HG03066 (cell line): ENCODE measurements at regions not wholly inside any gene's neighbourhood (a gene's known extent, or its start where the extent isn't known, plus 50 kb on each side); places are given as distances from the start of the nearest gene placed in this dataset.

ENCODE experiments used
- ATAC-seq: cut with Tn5 transposase; IDR thresholded peaks from one replicate; pipeline ENCODE4 v1.9.1; 2021; ENCODE audit warnings: low read depth; ENCODE audit not compliant: unreplicated experiment

DNA sequence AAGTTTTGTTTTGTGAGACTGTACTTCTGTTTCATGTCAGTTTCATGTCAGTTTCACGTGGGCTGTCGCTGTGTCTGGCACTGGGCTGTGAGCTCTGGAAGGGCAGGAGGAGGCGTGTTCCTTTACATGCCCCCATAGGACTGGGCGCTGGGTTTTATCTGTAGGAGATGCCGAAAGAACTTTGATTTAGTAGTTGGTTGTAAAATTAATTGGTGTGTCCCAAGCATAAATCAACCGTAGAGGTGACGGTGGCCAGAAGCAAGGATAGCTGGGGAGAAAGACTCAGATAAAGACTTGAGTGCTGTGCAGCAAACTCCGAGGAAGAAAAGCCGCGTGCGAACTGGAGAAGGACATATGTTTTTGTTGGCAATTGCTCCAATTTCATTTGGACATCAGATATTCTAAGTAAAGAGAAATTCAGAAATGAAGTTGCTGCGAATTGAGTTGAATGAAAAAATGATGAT lies 182.5 kb downstream of the VRK1 start:
- ATAC-seq: no peak

GRCh38 chr14:96980835-96981234 lies 183.7 kb downstream of the VRK1 start:
- ATAC-seq: no peak

DNA sequence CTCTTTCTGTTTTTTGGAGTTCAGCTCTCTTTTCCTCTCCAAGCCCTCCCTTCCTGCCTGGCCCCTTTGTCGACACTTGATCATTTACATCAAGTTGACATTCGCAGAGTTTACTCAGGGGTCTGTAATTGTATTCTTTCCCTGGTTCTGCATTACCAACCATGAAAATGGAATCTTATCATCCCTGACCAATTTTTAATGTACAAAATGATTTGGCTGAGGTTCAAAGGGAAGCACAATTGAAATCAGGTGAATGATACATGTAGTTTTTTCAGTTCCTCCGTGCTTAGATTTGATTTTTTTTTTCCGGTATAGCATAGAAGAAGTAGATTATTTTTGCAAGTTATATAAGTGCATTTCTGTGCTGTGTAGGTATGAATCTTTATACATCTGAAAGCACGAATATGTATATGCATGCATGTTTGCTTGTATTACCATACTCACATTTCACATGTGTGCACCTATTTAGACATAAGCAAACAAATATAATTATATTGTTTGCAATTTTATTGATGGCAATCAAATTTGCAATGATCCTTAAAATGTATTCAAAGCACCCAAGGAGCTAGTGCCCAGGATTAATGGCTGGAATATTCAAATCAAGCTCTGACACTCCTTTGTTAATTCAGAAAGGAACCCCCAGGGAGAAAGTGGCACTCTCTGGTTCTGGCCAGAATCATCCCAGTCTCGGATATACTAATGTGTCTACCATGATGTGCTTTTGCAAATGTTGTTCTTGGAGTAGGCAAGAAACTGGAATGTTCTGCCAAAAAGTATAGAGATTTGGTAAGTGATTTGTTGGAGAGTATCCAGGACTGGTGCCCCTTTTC lies 189.3 kb downstream of the VRK1 start:
- ATAC-seq: no peak

DNA sequence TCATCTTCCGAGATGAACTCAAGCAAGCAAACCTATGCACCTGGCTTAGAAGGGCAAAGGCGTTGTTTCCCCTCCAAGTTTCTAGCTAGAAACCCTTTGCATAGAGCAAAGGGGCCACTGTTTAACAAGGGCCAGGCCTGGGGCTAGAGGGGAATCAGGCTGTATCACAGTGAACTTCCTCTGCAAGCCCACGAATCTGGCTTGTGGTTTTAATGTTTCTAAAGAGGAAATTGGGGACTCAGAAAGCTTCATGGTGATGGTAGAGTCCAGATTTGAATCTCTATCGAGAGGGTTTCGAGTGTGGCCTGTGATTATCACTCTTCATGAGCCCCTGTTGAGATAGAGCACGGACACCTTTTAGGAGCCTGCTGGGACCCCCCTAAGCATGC lies 189.9 kb downstream of the VRK1 start:
- no peak for ATAC-seq

DNA sequence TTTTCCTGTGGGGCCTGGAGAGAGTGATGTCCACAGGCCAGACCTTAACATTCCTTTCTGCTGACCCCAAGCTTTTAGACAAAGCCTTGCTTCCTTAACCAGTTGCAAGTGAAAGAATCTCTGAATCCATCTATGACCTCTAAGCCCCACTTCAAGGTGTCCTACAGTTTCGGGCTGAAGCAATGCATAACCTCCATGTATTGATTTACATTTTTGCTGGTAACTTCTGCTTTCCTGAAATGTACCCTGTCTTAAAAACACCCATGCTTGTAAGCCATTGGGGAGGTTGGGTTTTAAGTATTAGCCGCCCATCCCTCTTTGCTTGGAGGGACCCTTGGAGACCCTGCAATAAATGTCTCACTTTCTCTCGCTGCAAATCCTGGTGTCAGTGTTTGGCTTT lies 190.6 kb downstream of the VRK1 start:
- no peak for ATAC-seq

DNA sequence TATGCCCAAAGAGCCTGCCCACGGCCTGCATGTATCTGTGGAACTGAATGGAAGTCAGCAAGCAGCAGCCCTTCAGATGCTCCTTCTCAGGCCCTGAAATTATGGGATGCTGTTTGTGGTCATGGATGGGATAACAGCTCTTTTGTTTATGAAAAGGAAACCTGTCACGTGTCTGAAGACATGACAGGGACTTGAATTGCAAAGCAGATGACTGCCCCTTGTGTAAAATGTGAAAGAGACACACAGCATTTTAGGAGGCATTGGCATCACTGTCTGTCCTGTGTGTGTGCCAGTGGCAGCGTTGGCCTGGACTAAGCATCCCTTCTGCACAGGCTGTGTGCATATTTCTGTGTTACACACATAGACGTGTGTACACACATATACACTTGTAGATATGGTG lies 192.1 kb downstream of the VRK1 start:
- ATAC-seq: no peak

GRCh38 chr14:96991226-96991625 lies 194.0 kb downstream of the VRK1 start:
- no peak for ATAC-seq

- ATAC-seq: no peak
These were observed 197.8 kb downstream of the VRK1 start for GRCh38 chr14:96994999-96995398.

- ATAC-seq: no peak
These were observed 200.1 kb downstream of the VRK1 start for GRCh38 chr14:96997269-96997668.

DNA sequence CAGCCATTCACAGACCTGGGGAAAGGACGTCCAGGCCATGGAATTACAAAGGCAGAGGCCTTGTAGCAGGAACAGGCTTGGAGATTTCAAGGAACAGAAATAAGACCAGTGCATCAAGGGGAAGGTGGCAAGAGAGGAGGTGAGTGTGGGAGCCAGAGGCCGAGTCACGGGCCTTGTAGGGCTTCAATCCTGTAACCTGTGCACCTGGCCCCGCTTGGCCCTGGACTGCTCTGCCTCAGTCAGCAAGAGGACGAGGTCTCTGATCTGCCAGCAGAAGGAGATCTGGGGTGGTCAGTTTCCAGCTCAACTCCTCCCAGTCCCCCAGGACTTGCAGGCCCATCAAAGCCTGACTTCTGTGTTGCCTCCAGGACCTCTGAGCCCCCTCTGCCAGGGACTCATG lies 200.8 kb downstream of the VRK1 start:
- ATAC-seq: no peak

DNA sequence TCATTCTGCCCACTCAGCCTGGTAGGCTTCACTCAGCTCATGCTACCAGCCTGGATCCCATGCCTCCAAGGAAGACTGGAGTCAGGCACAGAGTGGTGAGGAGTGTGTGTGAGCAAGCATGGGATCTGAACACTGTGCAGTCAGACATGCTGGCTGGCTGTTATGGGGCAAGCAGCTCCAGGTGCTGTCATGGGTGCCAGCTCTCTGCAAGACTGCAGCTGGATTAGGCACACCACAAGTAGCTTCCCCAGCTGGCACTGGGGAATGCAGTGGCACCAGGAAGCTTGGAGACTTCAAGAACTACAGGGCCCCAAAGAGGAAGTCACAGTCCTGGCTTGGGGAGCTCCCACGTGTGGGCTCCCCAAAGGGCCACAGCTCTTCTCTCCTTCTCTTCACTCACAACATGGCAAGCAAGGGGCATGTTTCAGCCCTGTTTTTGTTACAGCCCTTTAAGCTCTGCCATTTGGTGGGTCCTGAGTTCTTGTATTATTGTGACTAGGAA lies 202.5 kb downstream of the VRK1 start:
- ATAC-seq: no peak

GRCh38 chr14:97002454-97002853 lies 205.3 kb downstream of the VRK1 start:
- no peak for ATAC-seq

- no peak for ATAC-seq
These were observed 208.8 kb downstream of the VRK1 start for GRCh38 chr14:97005934-97006333.

DNA sequence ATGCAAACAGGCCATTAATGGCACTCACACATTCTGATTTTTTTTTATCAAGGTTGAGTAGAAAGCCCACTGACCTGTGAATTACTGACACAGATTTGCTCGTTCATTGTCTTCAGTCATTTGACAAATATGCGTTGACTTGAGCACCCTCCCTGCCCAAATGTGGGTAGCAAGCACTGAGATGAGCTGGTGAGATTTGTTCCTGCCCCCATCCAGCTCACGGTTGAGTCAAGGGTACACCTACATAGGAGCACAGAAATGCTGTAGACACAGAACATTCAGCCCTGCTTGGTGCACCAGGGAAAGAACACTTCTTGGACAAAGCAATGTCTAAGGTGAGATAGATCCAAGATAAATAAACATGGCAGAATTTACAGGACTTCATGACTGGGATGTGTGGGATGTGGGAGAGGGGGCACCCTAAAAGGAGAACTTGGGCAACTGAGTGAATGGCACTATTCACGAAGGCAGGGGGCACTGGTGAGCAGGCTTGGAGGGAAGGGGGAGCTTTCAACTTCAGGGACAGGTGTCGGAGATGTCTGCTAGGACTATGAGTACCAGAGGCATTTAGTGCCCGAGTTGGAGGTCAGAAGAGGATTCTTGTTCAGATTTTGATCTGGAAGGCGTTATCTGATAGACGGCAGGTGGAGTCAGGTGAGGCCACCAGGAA lies 213.4 kb downstream of the VRK1 start:
- ATAC-seq: no peak

- no peak for ATAC-seq
These were observed 216.7 kb downstream of the VRK1 start for GRCh38 chr14:97013878-97014277.

GRCh38 chr14:97021001-97021400 lies 223.8 kb downstream of the VRK1 start:
- ATAC-seq: no peak

- no peak for ATAC-seq
These were observed 224.5 kb downstream of the VRK1 start for GRCh38 chr14:97021571-97022168.

DNA sequence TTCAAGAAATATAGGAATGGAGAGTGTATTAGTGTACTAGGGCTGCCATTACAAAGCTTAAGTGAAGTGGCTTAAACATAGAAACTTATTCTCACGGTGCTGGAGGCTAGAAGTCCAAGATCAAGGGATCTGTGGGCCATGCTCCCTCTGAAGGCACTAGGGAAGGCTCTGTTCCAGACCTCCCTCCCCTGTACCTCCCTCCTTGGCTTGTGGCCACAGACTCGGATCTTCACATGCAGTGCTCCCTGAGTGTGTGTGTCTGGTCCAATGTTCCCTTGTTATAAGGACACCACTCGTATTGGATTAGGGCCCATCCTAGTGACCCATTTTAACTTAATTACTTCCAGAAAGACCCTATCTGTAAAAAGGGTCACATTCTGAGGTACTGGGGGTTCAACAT lies 225.6 kb downstream of the VRK1 start:
- no peak for ATAC-seq

- no peak for ATAC-seq
These were observed 226.7 kb downstream of the VRK1 start for GRCh38 chr14:97023871-97024270.

- ATAC-seq: no peak
These were observed 227.1 kb downstream of the VRK1 start for GRCh38 chr14:97024300-97024699.

DNA sequence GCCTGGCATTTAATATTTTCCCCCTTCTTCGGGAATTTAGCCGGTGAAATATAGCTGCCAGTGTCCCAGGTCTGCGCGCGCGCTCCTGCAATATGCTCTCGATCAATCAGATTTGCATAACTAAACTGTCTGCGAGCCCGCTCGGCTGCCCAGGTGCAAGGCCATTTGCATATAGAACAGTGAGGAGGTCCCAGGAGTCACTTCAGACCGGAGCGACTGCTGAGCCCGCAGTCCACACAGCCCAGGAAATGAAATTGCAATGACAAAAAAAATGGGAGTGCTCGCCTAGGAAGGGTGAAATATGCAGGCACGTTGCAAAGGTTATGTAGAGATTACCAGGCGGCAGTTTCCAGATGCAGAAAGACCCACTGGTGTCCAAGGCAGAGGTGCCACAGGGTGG lies 228.5 kb downstream of the VRK1 start:
- ATAC-seq: no peak
